ENCODE measurements at regions not wholly inside any gene's neighbourhood (a gene's known extent, or its start where the extent isn't known, plus 50 kb on each side); places are given as distances from the start of the nearest gene placed in this dataset.

GRCh38 chr10:113494761-113495160, 58.1 kb upstream of the HABP2 start:
- TF ChIP-seq CTCF (IDR thresholded peaks at IDR 0.05) (no peak), POLR2A (IDR thresholded peaks at IDR 0.05) (no peak)
